ENCODE measurements at regions not wholly inside any gene's neighbourhood (a gene's known extent, or its start where the extent isn't known, plus 50 kb on each side); places are given as distances from the start of the nearest gene placed in this dataset.
A peak's percentile ranks its signal among the peaks of the same experiment; 100 is the strongest.

DNA sequence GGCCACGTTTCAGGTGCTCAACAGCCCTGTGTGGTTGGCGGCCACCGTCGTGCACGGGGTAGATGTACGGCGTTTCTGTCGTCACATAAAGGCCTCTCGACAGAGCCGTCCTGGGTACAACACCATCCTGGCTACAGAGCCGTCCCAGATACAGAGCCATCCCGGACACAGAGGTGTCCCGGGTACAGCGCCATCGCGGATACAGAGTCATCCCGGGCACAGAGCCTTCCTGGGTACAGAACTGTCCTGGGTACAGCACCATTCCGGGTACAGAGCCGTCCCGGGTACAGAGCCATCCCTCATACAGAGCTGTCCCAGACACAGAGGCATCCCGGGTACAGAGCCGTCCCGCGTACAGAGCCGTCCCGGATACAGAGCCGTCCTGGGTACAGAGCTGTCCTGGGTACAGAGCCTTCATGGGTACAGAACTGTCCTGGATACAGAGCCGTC, 222.7 kb upstream of the SOX1 start:
- DNase-seq, result no peak

DNA sequence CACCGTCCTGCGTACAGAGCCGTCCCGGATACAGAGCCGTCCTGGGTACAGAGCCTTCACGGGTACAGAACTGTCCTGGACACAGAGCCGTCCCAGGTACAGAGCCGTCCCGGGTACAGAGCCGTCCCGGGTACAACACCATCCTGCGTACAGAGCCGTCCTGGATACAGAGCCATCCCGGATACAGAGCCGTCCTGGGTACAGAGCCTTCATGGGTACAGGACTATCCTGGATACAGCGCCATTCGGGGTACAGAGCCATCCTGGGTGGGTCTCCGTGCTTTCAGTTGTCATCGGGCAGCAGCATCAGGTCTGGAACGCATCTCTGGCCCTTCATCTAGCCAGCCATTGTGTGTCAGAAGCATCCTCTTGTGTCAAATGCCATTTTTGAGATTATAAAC, 222.3 kb upstream of the SOX1 start:
- no peak for DNase-seq

DNA sequence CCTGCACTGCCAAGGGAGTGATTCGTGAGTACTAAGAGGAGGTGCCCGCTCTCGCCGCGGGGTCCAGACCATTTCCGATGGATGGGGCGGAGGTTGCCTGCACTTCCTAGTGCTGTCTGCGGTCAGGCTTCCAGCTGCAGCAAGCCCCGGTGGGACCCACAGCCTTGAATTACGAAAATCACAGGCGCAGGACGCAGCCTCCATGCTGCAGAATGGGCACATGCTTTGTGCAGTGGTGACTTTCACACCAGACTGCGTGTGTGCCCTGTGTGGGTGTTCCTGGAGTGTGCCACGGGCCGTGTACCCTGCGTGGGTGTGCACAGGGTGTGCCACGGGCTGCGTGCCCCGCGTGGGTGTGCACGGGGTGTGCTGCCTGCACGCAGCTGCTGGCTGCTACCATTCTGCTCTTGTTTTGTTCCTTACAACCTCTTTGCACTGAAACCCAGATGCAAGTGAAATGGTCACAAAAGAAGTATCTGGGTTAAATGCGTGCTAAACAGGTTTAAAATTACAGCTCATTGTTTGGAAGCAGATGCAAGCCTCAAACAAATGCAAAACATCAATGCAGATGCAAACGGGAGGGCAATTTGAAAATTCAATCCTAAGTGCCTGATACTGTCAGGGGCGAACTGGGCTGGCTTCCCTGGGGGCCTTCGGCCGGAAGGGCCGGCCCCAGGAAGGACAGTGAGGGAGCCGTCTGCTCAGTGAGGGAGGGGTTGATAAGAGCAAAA, 221.2 kb upstream of the SOX1 start:
- peak in 1 of 2 experiments; percentile 18 for DNase-seq

DNA sequence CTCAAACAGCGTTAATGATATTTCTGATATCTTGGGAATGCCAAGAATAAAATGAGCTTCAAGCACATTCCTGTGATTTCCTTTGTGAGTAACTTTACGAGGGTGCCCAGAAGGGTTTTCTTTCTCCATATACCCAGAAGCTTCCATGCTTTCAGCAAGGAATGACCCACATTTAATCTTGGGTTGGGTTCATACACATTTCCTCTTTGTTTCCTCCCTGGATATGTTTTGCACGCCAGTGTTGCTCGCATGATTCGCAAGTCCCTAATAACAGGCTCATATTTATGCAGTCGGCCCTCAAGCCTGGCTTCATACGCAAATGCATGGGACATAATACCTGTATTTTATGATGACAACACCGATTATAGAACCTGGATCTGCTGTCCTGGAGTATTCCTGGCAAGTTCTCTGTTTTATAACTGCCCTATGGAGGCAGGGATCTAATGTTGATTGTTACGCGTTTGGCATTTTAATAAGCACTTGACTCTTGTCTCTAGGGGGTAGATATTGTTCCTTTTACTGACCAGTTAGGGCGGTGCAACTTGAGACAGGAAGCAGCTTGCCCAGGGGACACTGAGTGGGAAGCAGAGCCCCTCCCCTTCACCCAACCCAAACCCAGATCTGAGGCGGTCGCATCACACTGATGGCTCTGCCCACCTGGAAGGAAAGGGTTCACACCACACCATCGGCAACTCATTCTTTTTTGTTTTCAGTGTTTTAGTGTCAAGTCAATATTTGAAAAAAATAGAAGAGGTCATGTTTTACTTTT, 220.4 kb upstream of the SOX1 start:
- DNase-seq, result peak; percentile 48 to 56

DNA sequence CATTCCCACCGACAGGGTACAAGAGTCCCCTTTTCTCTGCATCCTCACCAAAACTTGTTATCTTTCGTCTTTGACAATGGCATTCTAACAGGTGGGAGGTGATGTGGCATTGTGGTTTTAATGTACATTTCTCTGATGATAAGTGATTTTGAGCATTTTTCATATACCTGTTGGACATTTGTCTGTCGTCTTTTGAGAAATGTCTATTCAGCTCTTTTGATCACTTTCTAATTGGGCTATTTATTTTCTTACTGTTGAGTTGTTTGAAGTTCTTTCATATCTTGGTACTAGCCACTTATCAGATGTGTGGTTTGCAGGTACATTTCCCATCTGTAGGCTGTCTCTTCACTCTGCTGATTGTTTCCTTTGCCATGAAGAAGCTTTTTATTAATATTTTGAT, 219.0 kb upstream of the SOX1 start:
- no peak for DNase-seq

DNA sequence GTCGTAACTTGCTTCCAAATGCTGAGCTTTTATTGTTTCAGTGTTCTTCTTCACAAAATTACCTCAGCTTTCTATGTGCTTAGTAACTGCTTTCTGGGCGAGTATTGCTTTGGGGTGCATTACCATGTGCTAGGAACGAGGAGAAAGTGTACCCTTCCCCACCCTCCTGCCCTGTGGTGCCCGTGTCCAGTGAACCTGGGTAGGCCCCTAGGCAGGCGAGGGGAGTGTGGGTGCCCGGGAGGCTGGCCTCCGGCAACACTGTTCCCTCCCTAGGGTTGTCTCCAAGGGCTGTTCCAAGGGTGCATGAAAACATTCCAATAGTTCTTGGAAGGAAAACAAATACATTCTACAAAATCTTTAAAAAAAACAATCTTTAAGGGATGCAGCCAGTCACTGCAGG, 216.5 kb upstream of the SOX1 start:
- no peak for DNase-seq

DNA sequence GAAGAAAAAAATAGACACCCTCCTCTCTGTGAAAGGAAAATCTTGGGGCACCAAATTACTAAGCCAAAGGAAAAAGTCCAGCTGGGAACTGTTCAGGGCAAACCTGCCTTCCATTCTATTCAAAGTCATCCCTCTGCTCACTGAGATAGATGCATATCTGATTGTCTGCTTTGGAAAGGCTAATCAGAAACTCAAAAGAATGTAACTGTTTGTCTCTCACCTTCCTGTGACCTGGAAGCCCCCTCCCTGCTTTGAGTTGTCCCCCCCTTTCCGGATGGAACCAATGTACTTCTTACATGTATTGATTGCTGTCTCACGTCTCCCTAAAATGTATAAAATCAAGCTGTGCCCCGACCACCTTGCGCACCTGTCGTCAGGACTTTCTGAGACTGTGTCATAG, 216.0 kb upstream of the SOX1 start:
- DNase-seq, result no peak

DNA sequence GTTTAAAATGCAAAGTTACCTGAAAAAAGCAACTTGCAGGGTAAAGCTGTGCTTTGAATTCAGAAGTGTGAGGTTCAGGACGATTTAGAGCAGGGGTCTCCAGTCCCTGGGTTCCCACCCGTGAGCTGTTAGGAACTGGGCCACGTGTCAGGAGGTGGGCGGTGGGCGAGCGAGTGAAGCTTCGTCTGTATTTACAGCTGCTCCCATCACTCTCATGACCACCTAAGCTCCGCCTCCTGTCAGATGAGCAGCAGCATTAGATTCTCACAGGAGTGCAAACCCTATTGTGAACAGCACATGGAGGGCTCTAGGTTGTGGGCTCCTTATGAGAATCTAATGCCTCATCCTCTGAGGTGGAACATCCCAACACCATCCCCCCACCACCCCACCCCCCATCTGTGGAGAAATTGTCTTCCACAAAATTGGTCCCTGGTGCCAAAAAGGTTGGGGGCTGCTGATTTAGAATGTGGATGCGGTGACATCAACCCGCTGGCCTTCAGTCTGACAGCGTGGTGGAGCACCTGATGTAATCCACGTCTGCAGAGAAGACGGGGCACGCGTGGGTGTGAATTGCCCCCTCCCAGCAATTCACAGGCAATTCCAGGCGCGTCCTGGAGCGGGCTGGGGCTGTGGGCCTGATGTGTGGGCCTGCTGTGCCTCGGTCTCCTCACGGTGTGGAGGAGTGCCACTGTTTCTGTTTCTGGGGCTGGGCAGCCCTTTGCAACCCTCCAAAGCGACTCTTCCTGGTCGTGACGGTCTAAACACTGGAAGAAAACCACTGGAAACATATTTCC, 214.0 kb upstream of the SOX1 start:
- DNase-seq, result no peak

DNA sequence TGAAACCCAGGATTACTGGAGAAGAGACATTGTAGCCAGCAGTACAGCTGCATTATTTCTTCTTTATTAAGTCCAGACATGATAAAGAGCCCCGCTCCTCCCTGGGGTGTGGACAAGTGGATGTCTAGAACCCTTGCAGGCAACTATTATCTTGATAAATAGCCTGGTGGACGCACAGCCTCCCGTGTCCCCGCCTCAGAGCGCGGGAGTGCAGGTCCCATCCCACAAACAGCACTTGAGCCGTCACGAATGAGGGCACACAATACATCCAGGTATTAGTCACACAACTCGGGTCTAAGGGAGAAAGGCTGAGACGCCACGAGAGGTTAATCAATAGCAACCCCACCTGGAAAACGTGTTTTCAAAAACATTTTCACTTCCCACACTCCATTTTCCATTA, 213.2 kb upstream of the SOX1 start:
- peak in 1 of 2 experiments; percentile 69 for DNase-seq

DNA sequence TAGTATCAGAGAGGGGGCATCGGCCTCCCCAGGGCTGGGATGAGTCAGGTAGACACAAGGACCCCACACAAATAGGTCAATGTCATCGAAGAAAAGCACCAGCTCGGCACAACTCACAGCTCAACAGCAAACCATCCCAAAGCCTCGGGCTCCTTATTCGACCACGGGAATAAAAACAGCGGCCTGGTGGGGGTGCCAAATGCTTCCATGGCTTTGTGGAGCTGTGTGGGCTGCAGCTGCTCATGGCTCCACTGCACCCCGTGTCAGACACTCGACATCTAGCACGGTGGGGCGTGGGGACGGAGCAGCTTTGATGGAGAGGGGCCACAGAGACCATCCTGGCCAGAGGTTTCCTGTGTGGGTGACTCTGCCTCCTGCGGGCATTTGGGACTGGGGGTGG, 212.5 kb upstream of the SOX1 start:
- DNase-seq, result no peak

DNA sequence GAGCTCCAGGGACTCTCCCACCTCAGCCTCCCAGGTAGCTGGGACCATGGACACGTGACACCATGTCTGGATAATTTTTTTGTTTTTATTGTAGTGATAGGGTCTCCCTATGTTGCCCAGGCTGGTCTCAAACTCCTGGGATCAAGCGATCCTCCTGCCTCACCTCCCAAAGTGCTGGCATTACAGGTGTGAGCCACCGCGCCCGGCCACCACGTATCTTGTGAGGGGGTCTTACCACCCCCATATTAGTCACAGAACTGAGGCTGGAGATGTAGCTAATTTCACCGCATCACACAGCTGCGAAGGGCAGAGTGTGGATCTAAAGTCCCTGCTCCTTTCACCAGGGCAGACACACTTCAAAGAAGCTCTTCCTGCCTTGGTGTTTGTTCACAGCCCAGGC, 211.8 kb upstream of the SOX1 start:
- DNase-seq, result no peak

DNA sequence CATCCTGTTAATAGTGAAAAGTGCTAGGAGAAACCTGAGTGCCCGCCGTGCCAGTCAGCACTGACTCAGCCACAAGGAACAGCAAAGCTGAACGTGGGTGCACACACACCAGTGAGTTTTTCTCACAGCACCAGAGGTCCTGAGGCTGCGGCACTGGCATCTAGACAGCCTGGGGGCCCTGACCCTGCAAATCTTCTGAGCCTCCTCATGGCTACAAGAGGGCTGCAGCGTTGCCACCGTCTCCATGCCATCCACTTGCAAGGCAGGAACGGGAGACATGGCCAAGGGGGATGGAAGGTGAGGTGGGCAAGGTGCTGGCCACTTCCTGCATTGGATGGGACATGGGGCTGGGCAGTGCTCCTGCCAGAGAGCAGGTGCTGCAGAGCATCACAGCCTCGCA, 211.2 kb upstream of the SOX1 start:
- no peak for DNase-seq

DNA sequence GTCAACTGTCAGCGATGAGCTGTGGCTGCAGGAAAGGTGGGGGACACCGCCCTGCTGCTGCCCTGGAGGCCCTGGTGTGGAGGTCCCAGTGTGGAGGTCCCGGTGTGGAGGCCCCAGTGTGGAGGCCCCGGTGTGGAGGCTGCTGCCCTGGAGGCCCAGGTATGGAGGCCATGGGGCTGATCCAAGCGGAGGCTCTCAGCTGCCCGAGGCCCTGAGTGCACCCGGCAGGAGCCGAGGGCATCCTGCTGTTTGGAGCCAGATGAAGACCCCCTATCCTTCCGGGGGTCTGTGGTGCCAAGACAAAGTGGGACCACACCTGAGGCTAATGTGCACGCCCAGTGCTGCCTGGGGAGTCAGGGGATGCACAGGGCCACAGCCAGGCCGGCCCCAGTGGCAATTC, 210.4 kb upstream of the SOX1 start:
- DNase-seq, result no peak

DNA sequence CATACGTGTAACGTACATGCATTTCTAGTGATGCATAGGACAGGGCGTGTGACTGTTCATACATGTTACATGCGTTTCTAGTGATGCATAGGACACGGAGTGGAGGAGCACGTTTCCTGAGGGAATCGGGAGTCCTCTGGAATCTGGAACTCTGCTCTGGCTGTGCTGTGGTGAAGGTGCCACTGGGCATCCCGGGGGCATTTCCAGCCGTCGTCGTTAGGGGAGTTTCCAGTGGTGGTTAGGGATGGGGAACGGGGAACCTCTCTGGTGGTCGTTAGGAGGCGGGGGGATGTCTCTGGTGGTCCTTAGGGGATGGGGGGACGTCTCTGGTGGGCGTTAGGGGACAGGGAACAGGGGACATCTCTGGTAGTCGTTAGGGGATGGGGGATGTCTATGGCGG, 209.6 kb upstream of the SOX1 start:
- no peak for DNase-seq

DNA sequence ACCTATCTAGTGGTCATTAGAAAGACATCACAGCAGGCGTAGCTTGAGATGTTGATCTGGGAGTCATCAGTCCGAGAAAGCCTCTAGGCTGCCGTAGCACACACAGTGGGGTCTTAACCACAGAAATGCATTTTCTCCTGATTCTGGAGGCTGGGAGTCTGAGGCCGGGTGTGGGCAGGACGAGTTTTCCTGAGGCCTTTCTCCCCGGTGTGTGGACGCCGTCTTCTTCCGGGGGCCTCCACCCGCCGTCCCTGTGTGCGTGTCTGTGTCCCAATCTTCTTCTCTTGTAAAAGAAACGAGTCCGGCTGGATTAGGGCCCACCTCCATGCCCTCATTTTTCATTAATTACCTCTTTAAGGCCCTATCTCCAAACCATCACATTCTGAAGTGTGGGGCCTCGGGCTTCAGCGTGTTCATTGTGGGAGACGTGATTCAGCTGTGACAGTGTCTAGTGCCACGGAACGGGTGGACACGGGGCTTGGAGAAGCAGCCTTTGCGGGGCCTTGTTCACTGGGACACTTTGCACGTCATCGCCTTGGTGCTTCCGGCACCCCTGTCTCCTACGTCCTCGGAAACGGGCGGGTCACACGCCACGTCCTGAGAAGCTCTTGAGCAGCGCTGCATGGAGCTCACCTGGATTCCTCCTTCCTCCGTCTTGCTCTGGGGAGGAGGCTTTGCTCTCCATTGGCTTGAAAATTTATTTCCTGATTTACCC, 208.9 kb upstream of the SOX1 start:
- no peak for DNase-seq

DNA sequence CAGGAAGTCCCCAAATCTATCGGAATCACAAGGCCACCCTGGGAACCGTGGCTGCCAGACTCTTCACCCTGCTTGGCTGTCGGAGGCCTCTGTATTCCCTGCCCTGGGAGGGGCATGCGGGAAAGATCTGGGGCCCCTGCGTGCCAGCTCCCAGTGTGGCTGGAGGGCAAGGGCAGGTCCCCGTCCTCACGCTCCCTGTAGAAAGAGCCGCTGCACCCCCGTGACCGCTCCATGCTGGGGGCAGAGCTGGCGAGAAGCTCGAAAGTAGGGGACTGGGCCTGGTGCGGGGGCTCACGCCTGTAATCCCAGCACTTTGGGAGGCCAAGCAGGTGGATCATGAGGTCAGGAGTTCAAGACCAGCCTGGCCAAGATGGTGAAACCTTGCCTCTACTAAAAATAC, 208.4 kb upstream of the SOX1 start:
- DNase-seq, result no peak

DNA sequence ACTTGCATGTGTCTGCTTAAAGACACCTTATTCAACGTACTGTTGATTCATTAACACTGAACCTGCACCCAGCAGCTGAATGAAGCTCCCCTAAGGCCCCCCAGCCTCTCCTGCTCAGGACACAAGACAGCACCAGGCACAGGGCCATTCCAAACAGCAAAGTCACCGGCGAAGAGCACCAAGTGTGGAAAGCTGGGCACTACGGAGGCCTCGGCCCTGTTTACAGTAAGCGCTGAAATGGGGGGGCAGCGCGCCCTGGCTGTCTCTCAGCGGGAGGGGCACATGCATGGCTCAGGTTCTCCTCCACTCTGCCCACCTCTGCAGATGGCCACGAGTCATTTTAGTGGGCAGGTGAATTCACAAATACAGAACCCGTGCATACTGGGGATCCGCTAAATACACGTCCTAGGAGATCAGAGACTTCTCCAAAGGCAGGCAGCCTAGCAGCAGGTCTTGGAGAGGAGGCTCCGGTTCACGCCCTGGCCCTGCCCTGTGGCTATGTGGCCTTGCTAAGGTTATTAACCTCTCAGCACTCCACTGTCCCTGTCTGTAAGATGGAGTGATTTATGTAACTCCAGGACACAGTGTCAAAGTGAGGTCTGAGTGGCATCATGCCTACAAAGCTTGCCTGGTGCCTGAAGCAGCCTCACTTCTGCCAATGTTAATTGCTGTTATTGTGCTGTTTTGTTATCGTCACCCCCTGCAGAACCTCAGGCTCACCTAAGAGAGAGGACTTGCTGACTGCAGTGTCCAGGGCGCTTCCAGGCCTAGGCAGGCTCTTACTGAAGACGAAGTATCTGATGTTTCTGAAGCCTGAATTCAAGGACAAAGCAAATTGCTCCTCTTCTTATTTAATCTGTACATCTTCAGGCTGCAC, 207.4 kb upstream of the SOX1 start:
- DNase-seq, result no peak

DNA sequence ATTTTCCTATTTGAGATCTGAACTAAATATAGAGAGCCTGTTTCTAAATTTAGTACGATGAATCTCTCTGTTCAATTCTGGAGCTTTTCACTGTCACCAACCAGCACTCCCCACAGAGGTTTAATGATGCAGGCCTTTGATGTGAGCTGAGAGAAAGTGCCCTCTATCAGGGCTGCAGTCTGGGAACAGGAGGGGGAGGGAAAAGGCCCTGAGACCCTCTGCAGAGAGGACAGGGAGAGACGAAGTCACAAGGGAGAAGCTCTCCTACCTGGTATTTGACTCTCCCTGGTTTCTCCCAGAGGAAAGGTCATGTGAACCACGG, 206.8 kb upstream of the SOX1 start:
- no peak for DNase-seq

DNA sequence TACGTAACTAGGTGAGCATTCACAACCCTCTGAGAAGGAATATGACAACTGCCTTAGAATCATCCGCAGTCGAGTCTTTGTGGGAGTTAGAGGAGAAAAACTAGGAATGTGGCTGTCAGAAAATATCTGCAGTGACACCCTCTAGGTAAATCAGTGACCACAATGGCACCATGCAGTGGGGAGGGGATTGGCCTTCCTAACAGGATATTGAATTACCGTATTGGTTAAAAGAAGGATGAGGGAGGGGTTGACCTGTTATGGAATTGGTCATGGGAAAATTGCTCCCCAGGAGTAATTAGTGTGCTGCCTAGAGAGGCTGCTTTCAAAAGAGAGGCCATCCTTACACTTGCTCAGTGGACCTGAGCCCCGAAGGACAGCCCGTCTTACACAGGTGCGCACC, 205.6 kb upstream of the SOX1 start:
- no peak for DNase-seq

DNA sequence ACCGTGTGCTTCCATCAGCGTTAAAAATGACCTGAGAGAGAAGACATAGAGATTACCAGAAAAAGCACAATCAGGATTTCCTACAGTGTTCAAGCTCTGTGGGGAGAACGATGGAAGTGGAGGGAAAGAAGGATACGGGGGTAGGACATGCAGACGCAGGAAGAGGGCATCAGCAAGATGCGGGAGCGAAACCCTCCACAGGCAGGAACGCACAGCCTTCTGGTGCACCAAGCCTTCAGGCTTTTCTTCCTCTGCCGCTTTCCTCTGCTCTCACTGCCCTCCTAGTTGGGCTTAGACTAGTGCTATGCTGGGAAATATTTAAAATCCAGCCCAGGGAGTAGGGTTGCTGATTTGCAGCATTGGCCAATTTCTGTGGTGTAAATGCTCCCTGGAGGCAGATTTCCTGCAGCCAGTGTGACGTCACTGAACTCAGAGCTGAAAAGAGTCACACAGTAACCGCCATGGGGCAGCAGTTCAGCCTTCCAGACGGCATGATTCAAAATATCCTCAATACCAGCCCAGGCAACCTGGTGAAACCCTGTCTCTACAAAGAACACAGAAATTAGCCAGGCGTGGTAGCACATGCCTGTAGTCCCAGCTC, 205.1 kb upstream of the SOX1 start:
- DNase-seq, result no peak
